SK-N-SH treated with all-trans-retinoic acid at 6 μM for 48 hours (cell line): ENCODE measurements at regions not wholly inside any gene's neighbourhood (a gene's known extent, or its start where the extent isn't known, plus 50 kb on each side); places are given as distances from the start of the nearest gene placed in this dataset.

ENCODE experiments used
- ATAC-seq: fragments of 200-7000 bp; cut with Tn5 transposase; 3 replicates; pipeline ENCODE4 v1.9.1; 2020; ENCODE audit warnings: mild to moderate bottlenecking, moderate library complexity
- BACH2 ChIP-seq: fragments of 250-450 bp; sonication (Bioruptor Pico); IDR thresholded peaks from 2 replicates; pipeline ENCODE4 v1.9.0; 2021; ENCODE audit warnings: mild to moderate bottlenecking, borderline replicate concordance
- CSDC2 ChIP-seq: fragments of 250-450 bp; sonication (Bioruptor Pico); IDR thresholded peaks from 2 replicates; pipeline ENCODE4 v1.5.0; 2020; ENCODE audit warnings: mild to moderate bottlenecking, moderate library complexity
- ESRRG ChIP-seq: fragments of 250-450 bp; sonication (Bioruptor Pico); IDR thresholded peaks from 2 replicates; pipeline ENCODE4 v1.6.1; 2021; ENCODE audit warnings: mild to moderate bottlenecking
- GLIS3 ChIP-seq: fragments of 250-450 bp; sonication (Bioruptor Pico); IDR thresholded peaks from 2 replicates; pipeline ENCODE4 v1.5.0; 2020; ENCODE audit warnings: mild to moderate bottlenecking, moderate library complexity
- ISL1 ChIP-seq: fragments of 250-450 bp; sonication (Bioruptor Pico); IDR thresholded peaks from 2 replicates; pipeline ENCODE4 v2.1.2; 2022; ENCODE audit warnings: mild to moderate bottlenecking, moderate library complexity
- PATZ1 ChIP-seq: fragments of 250-450 bp; sonication (Bioruptor Pico); IDR thresholded peaks from 2 replicates; pipeline ENCODE4 v1.8.0; 2020; ENCODE audit warnings: mild to moderate bottlenecking, moderate library complexity, borderline replicate concordance
- PPARA ChIP-seq: fragments of 250-450 bp; sonication (Bioruptor Pico); IDR thresholded peaks from 2 replicates; pipeline ENCODE4 v1.5.0; 2020; ENCODE audit warnings: mild to moderate bottlenecking, borderline replicate concordance
- RARB ChIP-seq: fragments of 250-450 bp; sonication (Bioruptor Pico); IDR thresholded peaks from 2 replicates; pipeline ENCODE4 v1.8.0; 2021; ENCODE audit warnings: mild to moderate bottlenecking, moderate library complexity
- TCF4 ChIP-seq: fragments of 250-450 bp; sonication (Bioruptor Pico); IDR thresholded peaks from 2 replicates; pipeline ENCODE4 v1.8.0; 2021; ENCODE audit warnings: mild to moderate bottlenecking, moderate library complexity, borderline replicate concordance
- TOX ChIP-seq: fragments of 250-450 bp; sonication (Bioruptor Pico); IDR thresholded peaks from 2 replicates; pipeline ENCODE4 v1.8.0; 2021; ENCODE audit warnings: mild to moderate bottlenecking, moderate library complexity, borderline replicate concordance
- ZC3H10 ChIP-seq: fragments of 250-450 bp; sonication (Bioruptor Pico); IDR thresholded peaks from 2 replicates; pipeline ENCODE4 v1.5.1; 2021; ENCODE audit warnings: mild to moderate bottlenecking, moderate library complexity
- ZFP3 ChIP-seq: fragments of 250-450 bp; sonication (Bioruptor Pico); IDR thresholded peaks from 2 replicates; pipeline ENCODE4 v1.5.0; 2020; ENCODE audit warnings: mild to moderate bottlenecking, moderate library complexity
- ZNF565 ChIP-seq: fragments of 450-650 bp; formaldehyde crosslinking; conservative IDR thresholded peaks from 2 replicates; pipeline ENCODE4 v1.5.0; 2020; ENCODE audit warnings: low read depth, mild to moderate bottlenecking, moderate library complexity
- ZNF8 ChIP-seq: fragments of 450-650 bp; formaldehyde crosslinking; IDR thresholded peaks from 2 replicates; pipeline ENCODE4 v1.5.0; 2020; ENCODE audit warnings: mild to moderate bottlenecking, moderate library complexity
- TF ChIP-seq, protein P1 (sequence below): fragments of 250-450 bp; sonication (Bioruptor Pico); IDR thresholded peaks from 2 replicates; pipeline ENCODE4 v1.5.0; 2020; ENCODE audit warnings: mild to moderate bottlenecking, moderate library complexity
- TF ChIP-seq, protein P2 (sequence below): fragments of 250-450 bp; sonication (Bioruptor Pico); IDR thresholded peaks from 2 replicates; pipeline ENCODE4 v1.8.0; 2021; ENCODE audit warnings: low read depth, mild to moderate bottlenecking, moderate library complexity, borderline replicate concordance

GRCh38 chr16:85557971-85558657 lies 55.0 kb upstream of the GSE1 start:
- no peak for ATAC-seq
- TF ChIP-seq ESRRG (CRISPR knock-in tag) (no peak), TOX (CRISPR knock-in tag) (no peak), GLIS3 (CRISPR knock-in tag) (no peak), TCF4 (no peak), ISL1 (CRISPR knock-in tag) (no peak)

DNA sequence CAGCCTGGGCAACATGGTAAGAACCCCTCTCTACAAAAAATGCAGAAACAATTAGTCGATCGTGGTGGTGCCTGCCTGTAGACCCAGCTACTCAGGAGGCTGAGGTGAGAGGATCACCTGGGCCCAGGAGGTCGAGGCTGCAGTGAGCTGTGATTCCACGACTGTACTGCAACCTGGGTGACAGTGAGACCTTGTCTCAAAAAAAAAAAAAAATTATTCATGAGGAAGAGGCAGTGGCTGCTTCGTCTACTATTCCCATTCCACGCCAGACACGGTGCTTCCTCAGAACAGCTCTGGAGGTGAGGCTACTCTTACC lies 52.2 kb upstream of the GSE1 start:
- no peak for TF ChIP-seq GLIS3 (CRISPR knock-in tag)
- no peak for TF ChIP-seq CSDC2 (CRISPR knock-in tag)
- ATAC-seq, result no peak

GRCh38 chr16:85561248-85562092 lies 51.7 kb upstream of the GSE1 start:
- no peak for ATAC-seq
- TF ChIP-seq, protein P1, sequence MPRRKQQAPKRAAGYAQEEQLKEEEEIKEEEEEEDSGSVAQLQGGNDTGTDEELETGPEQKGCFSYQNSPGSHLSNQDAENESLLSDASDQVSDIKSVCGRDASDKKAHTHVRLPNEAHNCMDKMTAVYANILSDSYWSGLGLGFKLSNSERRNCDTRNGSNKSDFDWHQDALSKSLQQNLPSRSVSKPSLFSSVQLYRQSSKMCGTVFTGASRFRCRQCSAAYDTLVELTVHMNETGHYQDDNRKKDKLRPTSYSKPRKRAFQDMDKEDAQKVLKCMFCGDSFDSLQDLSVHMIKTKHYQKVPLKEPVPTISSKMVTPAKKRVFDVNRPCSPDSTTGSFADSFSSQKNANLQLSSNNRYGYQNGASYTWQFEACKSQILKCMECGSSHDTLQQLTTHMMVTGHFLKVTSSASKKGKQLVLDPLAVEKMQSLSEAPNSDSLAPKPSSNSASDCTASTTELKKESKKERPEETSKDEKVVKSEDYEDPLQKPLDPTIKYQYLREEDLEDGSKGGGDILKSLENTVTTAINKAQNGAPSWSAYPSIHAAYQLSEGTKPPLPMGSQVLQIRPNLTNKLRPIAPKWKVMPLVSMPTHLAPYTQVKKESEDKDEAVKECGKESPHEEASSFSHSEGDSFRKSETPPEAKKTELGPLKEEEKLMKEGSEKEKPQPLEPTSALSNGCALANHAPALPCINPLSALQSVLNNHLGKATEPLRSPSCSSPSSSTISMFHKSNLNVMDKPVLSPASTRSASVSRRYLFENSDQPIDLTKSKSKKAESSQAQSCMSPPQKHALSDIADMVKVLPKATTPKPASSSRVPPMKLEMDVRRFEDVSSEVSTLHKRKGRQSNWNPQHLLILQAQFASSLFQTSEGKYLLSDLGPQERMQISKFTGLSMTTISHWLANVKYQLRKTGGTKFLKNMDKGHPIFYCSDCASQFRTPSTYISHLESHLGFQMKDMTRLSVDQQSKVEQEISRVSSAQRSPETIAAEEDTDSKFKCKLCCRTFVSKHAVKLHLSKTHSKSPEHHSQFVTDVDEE (CRISPR knock-in tag), result peak; percentile 48
- TF ChIP-seq ZNF565 (CRISPR knock-in tag), result no peak

DNA sequence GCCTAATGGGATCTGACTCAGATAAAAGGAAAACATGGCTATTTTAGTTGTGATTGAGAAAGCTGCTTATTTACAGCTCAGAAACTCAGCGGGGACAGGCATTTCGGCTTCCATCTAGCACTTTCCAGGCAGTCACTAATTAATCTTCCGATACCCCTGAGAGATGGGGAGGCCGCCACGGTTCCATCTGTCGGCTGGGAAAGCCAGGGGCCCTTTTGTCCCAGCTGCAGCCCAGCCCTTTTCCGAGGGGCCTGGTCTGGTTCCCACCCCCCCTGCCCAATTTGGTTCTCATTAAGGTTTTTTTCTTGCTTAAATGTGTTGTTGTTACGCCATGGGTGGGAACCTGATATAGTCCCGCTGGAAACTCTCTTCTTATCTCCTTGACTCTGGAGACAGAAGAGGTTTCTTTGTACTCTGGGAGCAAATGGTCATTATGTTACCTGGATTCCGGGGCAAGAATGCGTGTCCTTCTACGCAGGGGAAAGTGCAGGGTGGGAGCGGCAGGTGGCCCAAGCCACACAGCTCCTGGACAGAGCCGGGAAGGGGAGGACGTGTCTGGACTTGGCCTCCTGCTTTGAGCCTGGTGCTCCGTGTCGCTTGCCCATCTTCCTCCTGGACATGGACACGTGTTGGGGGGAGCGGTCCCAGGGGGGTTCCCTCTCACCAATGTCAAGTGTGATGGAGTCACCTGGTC lies 50.9 kb upstream of the GSE1 start:
- ATAC-seq, result no peak
- TF ChIP-seq RARB (CRISPR knock-in tag) (no peak), ZFP3 (CRISPR knock-in tag) (no peak), PATZ1 (CRISPR knock-in tag) (no peak), ESRRG (CRISPR knock-in tag) (no peak), PPARA (no peak), ZC3H10 (CRISPR knock-in tag) (no peak), BACH2 (CRISPR knock-in tag) (no peak), TCF4 (no peak), ZNF8 (CRISPR knock-in tag) (no peak)
- TF ChIP-seq, protein P2, sequence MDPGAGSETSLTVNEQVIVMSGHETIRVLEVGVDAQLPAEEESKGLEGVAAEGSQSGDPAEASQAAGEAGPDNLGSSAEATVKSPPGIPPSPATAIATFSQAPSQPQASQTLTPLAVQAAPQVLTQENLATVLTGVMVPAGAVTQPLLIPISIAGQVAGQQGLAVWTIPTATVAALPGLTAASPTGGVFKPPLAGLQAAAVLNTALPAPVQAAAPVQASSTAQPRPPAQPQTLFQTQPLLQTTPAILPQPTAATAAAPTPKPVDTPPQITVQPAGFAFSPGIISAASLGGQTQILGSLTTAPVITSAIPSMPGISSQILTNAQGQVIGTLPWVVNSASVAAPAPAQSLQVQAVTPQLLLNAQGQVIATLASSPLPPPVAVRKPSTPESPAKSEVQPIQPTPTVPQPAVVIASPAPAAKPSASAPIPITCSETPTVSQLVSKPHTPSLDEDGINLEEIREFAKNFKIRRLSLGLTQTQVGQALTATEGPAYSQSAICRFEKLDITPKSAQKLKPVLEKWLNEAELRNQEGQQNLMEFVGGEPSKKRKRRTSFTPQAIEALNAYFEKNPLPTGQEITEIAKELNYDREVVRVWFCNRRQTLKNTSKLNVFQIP (CRISPR knock-in tag), result no peak
- TF ChIP-seq, protein P1 (CRISPR knock-in tag), result no peak
